Amniotic epithelial cell (primary cell): ENCODE measurements at regions not wholly inside any gene's neighbourhood (a gene's known extent, or its start where the extent isn't known, plus 50 kb on each side); places are given as distances from the start of the nearest gene placed in this dataset.
A peak's percentile ranks its signal among the peaks of the same experiment; 100 is the strongest.
"Not testable (repeated sequence)": the region's sequence is repeated elsewhere in the genome, so short reads cannot be mapped to it uniquely, and the experiment has no call there.

Source experiments
- DNase-seq: peaks from one replicate; pipeline ENCODE4 v3.0.0-alpha.2; 2010; ENCODE audit warnings: low read depth

DNA sequence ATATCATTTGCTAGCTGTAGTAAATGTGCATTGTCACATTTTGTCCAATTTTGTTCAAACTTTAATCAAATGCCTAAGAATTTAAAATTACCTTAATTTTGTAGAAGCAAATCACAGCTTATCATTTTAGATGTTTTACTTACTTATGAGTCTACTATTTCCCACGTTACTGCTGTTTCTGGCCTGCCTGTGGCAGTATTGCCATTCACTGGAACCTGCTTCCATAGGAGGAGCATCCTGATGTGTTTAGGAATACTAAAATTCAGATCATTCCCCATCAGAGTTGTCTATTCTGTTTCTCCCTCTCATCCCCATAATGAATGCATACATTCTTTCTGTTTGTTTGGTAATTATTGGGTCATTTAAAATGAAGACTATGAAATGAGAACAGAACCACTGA lies 119.5 kb upstream of the SNRPN start:
- DNase-seq: no peak

DNA sequence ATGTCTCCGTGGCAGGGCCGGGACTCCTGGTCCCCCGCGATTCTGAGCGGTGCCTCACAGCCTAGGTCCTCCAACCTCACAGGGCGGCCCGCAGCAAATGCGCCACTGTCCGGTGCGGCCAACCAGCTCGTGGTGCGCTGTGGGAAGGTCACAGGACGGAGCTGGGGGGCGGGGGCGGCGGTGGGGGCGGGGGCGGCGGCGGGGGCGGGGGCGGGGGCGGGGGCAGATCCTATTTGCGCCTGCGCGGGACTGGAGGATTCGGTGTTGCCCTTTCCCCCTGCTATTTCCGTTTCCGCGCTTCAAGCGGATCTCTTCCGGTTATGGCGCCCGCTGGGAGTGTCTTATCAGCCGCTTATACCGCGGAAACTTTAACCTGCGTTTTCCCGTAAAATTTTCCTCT lies 106.7 kb upstream of the SNRPN start:
- peak; percentile 27 for DNase-seq

DNA sequence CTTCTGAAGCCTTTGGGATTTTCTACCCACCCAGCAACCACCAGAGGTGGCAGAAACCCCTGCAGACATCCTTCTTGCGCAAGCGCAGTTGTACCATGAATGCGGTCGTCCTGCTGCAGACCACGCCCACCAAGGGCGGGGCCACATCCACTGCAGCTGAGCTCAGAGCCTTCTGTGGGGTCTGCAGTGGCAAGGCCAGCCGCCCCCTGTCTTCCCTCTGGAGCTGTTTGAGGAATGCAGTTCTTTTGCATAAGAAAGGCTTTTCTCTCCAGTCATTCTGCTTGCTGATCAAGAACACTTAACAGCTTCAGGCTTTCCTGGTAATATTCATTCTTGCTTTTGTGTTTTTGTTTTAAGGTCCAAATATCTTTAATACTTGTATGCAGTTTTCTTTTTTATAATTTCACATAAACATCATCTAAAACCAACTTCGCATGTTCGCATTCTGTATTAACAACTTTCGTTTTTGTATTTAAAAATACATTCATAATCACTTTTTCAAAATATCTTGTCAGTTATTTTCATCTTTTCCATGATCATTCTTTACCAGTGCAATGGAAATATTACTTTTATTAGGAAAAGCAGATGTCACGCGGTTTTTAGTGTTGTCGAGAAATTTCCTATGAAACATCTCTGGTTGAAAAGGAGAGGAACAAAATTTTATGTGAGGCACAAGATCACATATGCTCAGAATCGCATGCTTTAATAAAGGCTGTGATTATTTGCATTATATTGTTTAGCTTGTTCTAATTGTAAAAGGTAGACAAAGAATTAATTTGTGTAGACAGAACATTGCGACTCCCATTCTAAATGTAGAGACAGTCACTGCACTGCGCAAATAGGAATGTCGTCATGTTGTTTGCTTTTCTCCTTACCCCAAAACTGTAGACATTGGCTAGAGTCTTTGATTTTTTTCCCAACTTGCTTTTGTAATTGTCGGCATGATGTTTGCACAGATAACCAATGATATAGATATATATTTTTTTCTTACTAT lies 98.1 kb upstream of the SNRPN start:
- no peak for DNase-seq

DNA sequence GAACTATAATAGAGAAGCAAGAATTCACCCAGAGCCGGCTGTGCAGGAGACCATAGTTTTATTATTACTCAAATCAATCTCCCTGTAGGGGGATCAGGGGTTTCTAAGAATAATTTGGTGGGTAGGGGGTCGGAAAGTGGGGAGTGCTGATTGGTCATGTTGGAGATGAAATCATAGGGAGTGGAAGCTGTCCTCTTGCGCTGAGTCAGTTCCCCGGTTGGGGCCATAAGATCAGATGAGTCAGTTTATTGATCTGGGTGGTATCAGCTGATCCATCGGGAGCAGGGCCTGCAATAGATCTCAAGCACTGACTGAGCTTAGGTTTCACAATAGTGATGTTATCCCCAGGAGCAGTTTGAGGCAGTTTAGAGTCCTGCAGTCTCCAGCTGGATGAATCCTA lies 97.0 kb upstream of the SNRPN start:
- no peak for DNase-seq

DNA sequence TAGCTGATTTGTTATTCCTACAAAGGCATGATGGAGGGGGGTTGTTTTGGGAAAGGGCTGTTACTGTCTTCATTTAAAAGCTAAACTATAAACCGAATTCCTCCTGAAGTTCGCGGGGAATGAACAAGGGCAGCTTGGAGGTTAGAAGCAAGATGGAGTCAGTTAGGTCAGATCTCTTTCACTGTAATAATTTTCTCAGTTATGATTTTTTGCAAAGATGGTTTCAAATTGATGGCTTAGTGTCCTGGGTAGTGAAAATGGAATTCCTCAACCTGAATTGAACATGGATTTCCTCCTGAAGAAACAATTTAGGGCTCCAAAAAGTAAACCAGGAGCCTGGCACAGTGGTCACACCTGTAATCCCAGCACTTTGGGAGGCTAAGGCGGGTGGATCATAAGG lies 96.6 kb upstream of the SNRPN start:
- not testable (repeated sequence) for DNase-seq

DNA sequence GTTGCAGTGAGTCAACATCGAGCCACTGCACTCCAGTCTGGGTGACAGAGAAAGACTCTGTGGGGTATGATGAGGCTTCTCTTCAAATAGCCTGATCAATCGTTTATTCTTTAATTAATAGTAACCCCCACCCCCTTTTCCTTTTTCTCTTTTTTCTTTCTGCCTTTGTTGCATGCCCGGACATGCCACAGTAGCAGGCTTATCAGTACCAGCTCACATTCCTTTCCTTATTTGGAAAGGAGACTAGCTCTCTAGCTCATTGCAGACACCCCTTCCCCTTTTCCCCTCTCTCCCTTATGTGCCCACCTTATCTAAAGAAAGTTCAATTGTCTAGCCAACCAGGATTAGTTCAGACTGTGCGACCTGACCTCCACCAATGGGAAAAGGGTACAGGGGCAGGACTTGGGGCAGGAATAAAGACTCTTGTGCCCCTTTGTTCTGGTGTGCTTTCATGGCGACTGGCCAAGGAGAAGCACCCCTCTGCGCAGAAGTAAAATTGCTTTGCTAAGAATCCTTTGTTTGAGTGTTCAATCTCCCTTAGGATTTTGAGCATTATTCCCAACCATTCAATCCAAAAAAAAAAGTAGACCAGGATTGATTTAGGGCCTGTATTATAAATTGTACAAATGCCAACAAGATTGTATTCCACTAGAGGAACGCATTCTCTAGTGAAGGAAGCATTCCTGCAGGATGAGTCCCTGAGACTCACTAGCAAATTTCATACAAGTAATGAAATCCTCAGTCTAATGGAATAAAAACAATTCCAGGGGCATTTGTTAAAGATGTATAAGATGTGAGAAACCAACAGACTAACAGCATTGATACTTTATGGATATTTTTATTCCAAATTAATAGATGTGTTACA lies 95.8 kb upstream of the SNRPN start:
- no peak for DNase-seq

DNA sequence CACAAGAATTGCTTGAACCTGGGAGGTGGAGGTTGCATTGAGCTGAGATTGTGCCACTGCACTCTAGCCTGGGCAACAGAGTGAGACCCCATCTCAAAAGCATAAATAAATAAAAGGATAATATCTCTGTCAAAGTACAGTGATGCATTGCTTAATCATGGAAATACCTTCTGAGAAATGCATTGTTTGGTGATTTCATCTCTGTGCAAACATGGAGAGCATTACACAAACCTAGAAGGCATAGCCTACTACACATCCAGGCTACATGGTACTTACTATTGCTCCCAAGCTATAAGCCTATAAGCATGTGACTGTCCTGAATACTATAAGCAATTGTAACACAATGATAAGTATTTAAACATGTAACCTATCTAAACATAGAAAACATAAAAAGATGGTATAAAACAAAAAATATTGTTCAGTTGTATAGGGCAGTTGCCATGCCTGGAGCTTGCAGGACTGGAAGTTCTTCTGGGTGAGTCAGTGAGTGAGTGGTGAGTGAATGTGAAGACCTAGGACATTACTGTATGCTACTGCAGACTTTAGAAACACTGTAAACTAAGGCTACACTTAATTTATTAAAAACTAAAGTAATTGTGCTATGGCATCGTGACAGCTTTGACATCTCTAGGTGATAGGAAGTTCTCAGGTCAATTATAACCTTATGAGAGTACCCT lies 93.6 kb upstream of the SNRPN start:
- DNase-seq: no peak

DNA sequence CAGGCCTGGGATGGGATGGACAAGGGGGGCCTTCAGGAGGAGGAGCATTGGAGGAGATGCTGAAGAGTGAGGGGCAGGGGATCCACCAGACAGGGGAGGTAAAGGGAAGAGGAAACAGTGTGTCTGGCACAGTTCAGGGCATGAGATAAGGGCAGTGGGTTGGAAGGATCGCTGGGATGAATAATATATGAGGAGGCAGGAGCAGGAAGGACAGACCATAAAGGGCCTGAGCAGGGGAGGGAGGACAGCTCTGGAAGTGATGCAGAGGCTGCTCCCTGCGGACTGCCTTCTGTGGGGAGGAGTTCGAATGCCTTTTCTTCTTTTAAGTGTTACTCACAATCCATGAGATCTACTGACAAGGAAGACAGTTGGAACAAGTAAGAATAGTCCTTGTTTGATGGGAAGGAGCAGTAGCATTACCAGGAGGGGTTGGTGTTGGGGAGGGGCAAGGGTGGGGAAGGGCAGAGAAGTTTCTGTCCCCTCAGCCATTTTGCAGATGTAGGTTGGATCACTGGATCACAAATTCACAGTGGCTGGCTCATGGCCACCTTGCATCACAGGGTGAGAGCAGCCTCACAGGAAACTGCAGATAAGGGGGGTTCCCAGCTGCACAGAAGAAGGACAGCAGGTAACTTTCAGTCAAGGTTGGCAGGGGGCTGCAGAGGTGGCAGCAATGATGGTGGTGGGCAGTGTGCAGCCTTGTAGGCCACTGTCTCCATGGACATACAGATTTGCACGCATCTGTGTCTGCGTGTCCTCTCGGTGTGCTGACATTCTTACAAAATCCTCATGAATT lies 91.9 kb upstream of the SNRPN start:
- DNase-seq: no peak

DNA sequence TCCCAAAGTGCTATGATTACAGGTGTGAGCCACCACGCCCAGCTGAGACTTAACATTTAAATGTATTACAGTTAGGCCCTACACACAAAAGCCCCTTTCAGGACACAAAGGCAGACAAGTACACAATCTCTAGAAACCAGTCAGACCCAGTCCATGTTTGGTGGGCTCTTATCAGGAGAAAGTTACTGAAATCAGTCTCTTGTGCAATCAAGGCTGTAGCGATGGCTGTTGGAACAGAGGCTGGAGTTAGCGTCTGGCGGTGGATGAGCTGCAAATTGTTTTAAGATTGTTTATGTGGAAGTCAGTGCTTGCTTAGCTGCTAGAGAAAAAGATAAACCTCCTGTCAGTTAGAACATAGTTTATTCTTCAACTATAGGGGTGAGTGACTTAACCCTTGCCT lies 89.5 kb upstream of the SNRPN start:
- DNase-seq: no peak

DNA sequence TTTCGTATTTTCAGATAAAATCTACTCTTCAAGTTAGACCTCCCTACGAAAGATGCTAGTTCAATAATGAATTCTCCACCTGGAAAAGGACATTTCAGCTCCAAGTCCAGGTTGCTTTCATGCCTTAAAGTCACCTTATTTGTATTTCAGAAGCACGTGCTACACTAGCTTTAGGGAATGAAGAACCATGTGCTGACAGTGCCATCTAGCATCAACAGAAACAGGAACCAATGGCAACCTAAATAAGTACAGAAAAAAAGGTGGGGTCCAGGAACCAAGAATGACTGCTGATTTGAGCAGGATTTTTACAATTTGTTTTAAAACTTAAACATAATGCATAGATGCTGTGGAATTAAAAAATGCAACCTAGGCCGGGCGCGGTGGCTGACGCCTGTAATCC lies 77.6 kb upstream of the SNRPN start:
- DNase-seq: no peak

DNA sequence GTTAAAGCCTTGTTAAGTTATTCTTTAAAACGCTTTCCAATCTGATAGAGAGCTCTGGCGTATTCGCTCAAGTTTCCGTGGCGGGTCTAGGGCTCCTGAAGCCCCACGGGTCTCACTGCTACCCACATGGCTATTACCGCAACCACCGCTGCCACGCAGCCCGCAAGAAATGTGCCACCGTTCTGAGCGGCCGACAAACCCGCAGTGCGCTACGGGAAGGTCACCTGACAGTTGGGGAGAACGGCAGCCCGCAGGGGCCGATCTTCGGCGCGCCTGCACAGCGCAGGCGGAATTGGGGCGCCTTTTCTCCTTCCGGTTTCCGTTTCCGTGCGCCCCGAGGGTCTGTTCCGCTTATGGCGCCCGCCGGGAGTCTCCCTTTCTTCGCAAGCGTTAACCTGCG lies 76.6 kb upstream of the SNRPN start:
- peak; percentile 52 for DNase-seq

DNA sequence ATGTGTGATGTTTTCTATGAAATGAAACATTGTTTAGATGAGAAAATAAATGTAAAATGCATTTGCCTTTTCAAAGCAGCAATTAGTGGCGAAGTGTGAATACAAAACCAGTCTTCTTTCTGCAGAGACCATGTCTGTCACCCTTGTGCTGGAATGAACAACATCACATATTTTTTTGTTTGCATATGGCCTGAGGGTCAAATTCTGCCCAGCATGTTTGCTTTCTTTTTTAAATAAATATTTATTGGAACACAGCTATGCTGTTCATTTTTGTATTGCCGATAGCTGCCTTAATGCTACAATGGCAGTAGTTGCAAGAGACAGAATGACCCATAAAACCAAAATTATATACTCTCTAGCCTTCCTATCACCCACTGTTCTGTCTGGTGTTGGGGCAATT lies 75.3 kb upstream of the SNRPN start:
- DNase-seq: no peak

DNA sequence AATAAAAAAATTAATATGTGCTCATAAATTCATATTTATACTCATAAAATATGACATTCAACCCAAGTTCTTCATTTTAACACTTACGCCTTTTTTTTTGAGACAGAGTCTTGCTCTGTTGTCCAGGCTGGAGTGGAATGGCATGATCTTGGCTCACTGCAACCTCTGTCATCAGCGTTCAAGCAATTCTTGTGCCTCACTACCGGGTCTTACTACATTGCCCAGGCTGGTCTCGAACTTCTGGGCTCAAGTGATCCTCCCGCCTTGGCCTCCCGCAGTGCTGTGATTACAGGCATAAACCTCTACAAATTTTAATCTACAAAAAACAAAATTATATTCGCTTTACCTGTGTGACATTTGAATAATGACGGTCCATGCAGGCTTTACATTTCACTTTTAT lies 74.1 kb upstream of the SNRPN start:
- DNase-seq: no peak

DNA sequence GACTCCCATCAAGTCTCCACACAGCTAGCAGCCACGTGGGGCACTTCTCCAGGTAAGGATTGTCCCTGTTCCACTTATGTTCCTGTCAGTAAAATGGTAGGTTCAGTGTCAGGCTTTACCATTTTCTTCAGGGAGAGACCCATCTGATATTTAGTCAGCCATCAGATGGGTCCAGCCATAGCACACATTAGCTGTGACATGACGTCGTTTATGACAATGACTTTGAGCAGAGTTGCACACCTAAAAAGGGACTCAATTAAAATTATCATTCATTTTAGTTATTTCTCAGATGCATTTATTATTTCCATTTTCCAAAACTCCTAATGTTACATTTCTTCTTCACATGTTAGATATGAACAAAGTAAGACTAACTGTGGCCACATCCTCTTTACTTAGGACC lies 68.2 kb upstream of the SNRPN start:
- no peak for DNase-seq

DNA sequence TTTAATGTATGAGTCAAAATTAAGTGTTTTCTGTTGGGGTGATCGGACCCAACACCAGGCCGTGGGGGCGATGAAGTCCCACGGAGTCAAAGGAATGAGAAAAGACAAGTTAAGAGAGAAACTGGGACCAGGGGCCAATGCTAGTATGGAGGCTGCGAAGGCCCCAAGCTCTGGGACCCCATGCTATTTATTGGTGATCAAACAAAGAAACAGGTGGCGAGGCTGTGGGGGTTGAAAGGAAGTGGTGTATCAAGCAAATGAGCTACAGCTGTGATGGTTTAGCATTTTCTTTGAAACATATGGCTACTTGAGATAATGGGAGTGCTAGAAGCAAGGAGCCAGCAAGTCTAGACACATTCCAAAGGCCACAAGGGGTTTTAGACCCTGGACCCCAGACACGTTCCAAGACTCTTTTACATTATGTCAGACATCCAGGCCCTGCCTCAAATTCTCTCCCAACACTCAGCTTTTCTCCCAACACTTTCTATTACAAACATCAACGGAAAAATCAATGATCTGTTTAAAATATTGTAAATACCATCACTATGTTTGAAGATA lies 56.0 kb upstream of the SNRPN start:
- DNase-seq: no peak

DNA sequence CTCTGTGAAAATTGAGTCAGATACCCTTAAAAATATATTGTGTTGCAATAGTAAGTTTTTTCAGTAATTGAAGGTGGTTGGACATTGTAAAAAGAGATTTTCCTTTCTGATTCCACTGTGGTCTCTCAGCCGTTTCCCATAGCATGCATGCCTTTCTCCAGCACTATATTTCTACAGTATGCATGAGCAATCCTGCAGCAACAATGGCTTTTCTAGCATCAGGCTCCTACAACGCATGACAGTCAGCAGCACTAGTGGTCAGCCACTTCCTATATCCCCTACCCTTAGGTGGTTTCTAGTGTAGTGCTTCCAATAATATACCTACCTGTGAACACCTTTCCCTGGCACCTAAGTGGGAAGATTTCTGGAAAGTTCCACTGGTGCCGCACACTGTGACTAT lies 55.4 kb upstream of the SNRPN start:
- no peak for DNase-seq

DNA sequence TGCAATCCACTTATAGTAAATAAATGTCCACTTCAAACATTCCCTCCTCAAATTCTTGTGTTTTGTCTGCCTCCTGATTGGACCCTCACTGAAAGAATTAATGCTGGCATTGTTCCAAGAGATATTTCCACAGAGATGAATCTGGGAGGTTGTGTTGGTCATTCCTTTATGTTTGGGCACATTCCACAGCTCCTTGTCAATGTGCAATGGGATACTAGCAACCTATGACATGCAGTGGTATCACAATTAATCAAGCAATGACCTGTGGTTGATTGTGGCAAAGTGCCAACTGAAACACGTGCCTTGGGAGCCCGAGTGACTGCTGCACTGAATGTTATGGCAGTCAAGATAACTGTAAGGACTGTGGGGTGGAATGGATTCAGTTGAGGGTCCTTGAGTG lies 55.0 kb upstream of the SNRPN start:
- DNase-seq: no peak

DNA sequence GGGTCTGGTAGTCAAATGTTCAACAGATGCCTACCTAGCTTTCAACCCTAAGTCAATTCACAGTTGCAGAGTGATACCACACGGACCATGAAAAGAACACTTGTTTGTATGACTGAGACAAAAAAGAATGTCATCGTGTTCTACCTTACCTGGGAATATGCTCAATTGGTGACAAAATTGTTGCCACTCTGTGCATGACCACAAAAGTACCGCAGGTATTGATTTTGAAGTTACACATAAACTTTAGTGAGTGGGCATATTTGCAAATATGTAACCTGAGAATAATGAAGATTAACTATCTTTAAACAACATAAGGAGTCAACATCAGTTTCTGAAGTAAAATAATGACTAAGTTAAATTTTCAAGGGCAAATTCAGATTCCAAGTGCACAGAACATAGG lies 53.4 kb upstream of the SNRPN start:
- DNase-seq: no peak
